GM19455 (cell line): ENCODE measurements at regions not wholly inside any gene's neighbourhood (a gene's known extent, or its start where the extent isn't known, plus 50 kb on each side); places are given as distances from the start of the nearest gene placed in this dataset.
"Not testable (repeated sequence)": the region's sequence is repeated elsewhere in the genome, so short reads cannot be mapped to it uniquely, and the experiment has no call there.

Source experiments
- ATAC-seq: cut with Tn5 transposase; IDR thresholded peaks from one replicate; pipeline ENCODE4 v1.9.1; 2021; ENCODE audit not compliant: unreplicated experiment

- no peak for ATAC-seq
These were observed 609.0 kb upstream of the CNTN5 start for GRCh38 chr11:98411777-98412176.

DNA sequence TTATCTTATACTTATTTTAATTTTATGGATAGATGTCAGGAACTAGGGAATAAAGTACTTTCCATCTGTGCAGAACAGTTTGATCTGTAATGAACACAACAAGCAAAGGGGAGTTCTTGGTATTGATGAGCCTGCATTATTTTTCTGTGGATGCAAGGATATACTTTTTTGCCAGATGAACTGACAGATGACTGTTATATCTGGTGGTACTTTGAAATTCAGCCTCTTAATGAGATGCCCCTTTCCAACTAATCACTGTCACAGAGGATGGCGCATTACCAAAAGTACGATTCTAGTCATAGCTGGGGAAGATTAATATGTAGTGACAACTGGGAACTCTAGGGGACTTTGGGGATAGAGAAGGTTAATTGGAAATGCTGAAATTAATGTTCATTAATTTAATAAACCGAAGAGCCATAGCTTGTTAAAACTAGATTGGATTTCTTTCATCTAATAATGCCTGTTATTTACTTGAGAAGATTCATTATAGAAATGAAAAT, 603.4 kb upstream of the CNTN5 start:
- ATAC-seq, result no peak

- no peak for ATAC-seq
These were observed 596.8 kb upstream of the CNTN5 start for GRCh38 chr11:98423933-98424332.

DNA sequence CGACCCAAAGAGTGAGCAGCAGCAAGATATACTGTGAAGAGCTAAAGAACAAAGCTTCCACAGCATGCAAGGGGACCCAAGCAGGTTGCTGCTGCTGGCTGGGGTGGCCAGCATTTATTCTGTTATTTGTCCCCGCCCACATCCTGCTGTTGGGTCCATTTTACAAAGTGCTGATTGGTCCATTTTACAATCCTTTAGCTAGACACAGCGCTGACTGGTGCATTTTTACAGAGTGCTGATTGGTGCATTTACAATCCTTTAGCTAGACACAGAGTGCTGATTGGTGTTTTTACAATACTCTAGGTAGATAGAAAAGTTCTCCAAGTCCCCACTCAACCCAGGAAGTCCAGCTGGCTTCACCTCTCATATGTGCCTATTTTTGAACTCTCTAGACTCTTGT, 596.0 kb upstream of the CNTN5 start:
- ATAC-seq, result not testable (repeated sequence)

DNA sequence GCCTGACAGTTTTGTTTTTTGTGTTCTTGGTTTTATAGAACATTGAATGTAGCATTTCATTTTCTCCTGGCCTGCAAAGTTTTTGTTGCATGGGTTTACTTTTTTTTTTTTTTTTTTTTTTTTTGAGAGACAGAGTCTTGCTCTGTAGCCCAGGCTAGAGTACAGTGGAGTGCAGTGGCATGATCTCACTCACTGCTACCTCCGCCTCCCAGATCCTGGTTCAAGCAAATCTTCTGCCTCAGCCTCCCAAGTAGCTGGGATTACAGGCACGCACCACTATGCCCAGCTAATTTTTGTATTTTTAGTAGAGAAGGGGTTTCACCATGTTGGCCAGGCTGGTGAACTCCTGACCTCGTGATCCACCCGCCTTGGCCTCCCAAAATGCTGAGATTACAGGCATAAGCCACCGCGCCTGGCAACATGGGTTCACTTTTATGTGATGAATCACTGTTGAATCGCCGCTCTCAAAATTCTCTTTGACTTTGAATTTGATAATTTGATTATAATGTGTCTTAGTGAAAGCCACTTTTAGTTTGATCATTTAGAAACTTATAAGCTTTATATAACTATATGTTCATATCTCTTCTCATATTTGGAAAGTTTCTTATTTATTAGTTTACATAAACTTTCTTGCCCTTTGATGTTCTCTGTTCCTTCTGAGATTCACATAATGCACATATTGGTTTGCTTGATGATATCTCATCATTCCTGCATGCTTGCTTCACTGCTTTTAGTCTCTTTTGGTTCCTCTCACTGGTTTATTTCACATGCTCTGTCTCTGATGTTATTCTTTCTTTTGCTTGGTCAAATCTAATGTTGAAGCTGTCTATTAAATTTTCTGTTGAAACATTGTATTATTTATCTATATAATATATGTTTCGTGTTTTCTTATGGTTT, 589.0 kb upstream of the CNTN5 start:
- no peak for ATAC-seq

- ATAC-seq, result no peak
These were observed 586.5 kb upstream of the CNTN5 start for GRCh38 chr11:98434296-98434695.

- no peak for ATAC-seq
These were observed 567.4 kb upstream of the CNTN5 start for GRCh38 chr11:98453378-98453777.

DNA sequence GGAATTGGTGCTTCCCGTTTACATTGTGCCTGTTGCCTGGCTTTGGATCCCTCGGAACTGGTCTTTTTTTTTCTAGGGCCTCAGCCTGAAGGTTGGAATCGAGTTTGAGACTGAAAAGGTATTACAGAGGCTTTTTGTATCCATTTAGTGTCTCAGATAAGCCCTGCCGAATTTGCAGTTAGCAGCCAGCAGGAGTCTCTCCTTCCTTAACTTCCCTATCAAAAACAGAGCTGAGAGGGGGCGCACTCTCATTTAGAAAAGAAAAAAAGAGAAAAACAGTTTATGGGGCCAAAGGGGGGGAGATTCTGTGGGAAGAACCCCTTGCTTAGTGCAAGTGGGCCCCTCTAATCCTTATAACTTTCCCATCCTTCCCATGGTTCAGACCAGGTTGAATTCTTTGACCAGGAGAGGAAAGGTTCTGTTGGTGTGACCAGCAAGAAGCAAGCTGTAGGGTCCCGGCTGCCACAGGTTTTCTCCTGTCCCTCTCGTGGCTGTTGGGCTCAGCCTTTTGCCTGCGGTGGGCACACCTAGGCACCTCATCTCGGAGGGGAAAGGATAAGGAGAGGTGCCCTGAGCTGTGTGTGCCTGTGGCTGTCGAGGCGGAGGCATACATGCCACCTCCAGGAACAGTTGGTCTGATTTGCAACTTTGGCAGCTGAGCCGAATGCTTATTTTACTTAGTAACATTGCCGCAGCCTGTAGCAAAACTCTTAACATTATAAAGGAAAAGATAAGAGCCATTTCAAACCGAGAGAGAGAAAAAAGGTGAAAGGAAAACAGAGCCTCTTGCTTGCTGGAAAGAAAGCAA, 565.0 kb upstream of the CNTN5 start:
- no peak for ATAC-seq

GRCh38 chr11:98456308-98456680, 564.5 kb upstream of the CNTN5 start:
- ATAC-seq, result no peak

DNA sequence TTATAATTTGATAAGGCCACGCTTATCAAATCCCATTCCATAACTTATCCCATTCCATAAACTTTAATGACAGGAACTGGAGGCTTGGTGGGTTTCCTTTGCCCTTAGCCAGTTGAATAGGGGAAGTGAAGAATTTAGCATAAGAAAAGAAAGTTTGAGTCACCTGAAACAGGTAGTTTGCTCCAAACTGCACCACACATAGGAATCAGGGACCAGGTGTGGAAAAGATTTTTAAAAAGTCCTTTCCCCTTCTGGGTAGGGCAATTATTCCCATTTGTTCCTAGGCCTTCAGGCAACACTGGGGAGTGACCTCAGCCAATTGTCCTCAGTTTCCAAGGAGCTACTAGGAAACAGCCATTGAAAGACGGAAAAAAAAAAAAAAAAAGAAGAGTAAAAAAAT, 525.7 kb upstream of the CNTN5 start:
- ATAC-seq, result no peak

DNA sequence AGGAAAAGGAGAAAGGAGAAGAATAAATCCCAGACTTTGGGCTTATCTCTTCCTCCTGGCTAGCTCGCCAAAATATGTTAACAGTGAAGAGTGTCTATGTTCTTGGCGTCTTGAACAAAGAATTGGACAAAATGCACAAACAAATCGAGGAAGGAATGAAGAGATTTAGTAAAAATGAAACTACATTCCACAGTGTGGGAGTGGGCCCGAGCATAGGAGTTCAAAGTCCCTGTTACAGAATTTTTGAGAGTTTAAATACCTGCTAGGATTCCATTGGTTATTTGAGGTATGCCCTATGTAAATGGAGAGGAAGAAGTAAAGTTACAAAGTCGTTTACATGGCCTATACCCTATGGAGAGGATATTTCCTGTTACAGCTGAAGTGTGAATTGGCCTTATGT, 525.1 kb upstream of the CNTN5 start:
- no peak for ATAC-seq

GRCh38 chr11:98507208-98507607, 513.5 kb upstream of the CNTN5 start:
- no peak for ATAC-seq

GRCh38 chr11:98512938-98513337, 507.8 kb upstream of the CNTN5 start:
- no peak for ATAC-seq

DNA sequence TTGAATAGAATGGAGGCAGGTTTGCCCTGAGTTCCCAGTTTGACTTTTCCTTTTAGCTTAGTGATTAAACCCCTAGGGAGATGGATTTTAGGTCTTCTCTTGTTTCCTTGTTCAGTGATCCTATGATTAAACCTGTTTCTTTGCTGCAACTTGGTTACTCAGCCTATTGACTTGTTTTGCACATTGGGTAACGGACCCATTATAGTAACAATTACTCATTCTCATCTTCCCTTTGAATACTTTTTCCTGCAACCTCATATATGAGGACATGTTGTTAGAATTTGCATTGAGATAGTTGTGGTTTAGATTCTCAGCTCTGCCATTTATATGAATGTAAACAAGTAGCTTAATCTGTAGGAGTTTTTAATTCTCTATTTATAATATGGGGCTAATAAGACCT, 489.2 kb upstream of the CNTN5 start:
- no peak for ATAC-seq

DNA sequence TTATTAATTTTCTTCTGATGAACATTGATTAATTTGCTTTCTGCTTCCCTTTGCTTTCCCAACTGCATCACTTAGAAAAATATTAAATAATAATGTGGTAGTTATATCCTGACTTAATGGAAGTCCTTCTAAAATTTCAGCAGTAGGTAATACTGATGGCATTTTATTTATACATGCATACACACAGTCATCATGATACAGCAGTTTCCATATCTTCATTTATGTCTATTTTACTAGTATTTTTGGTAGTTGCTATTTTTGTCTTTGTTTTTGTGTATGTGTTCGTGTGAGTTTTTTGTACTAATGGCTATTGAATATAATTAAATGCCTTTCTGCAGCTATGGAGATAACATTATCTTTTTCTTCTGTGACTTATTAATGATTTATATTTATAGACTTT, 484.7 kb upstream of the CNTN5 start:
- ATAC-seq, result no peak

GRCh38 chr11:98538358-98538757, 482.4 kb upstream of the CNTN5 start:
- ATAC-seq, result not testable (repeated sequence)

- ATAC-seq, result no peak
These were observed 475.1 kb upstream of the CNTN5 start for GRCh38 chr11:98545544-98546175.

GRCh38 chr11:98549571-98549970, 471.2 kb upstream of the CNTN5 start:
- ATAC-seq, result no peak

DNA sequence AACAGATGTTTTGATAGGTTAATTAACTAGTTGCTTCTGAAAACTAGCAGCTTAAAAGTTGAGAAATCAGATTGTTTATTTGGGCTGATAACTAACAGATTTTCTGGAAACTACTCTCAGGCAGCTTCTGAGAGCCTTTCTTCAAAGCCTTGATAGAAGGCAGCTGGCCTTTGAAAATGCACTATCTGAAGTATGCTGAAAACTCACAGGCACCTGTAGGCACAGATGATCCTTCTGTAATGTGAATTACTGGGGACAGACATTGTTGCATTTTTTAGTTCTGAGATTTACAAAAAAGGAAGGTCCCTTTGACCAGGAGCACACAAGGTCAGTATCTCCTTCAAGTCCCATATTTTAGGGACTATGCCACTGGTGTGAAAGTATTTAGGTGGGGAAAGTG, 460.8 kb upstream of the CNTN5 start:
- ATAC-seq, result no peak

DNA sequence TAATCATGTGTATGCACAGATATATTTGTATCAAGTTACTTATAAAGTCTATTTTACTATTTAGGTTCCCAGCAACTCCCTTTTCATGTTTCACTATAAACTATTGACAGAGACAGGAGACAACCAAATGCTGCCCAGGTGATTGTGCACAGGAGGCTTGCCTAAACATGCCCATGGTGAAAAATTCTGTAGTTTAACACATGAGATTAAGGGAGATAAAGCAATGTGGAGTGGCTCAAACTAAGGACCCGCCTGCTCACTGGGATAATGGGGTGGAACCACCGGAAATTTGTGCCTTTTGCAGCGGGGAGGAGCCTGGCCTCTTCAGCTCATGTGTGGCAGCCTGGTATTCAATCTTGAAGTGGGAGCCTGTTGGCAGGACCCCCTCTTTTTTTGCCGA, 459.5 kb upstream of the CNTN5 start:
- no peak for ATAC-seq

DNA sequence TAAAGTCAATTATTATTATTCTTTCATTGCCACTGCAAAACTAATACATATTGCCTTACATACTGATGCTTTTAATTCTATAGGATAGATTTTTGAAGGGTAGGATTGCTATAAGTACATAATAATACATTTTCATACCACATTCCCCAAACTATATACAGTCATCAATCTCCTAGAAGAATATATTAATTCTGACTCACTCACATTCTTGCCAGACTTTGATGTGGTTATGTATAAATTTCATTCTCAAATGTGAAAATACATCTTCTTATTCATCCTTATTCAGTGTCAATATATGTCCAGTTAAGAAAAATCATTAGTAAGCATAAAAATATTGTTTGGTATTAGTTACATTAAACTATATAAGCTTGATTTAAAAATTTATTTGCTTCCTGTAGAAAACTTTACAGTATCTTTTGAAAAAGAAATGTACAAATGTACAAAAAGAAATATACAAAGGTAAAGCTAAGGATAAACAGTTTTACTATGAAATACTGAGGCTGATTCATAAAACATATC, 458.8 kb upstream of the CNTN5 start:
- ATAC-seq, result no peak
